Muscle layer of colon (tissue), 2 donors: ENCODE measurements at regions not wholly inside any gene's neighbourhood (a gene's known extent, or its start where the extent isn't known, plus 50 kb on each side); places are given as distances from the start of the nearest gene placed in this dataset.

Experiments
- H3K27ac ChIP-seq: one replicate; pipeline ENCODE4 v1.7.0; 2013; ENCODE audit warnings: low read depth, mild to moderate bottlenecking, low read length, moderate library complexity
- H3K27me3 ChIP-seq, 2 donors: one replicate each; pipeline ENCODE4 v1.7.0; 2013; ENCODE audit warnings: low read length in 2 of 2, mild to moderate bottlenecking in 2 of 2; ENCODE audit not compliant: insufficient read depth in 2 of 2, control insufficient read depth in 1 of 2
- H3K36me3 ChIP-seq: one replicate; pipeline ENCODE4 v1.7.0; 2013; ENCODE audit warnings: mild to moderate bottlenecking, low read length; ENCODE audit not compliant: insufficient read depth
- H3K4me1 ChIP-seq: one replicate; pipeline ENCODE4 v1.7.0; 2013; ENCODE audit warnings: mild to moderate bottlenecking, low read length; ENCODE audit not compliant: insufficient read depth
- H3K4me3 ChIP-seq, 2 donors: one replicate each; pipeline ENCODE4 v1.7.0; 2013; ENCODE audit warnings: low read length in 2 of 2, low read depth in 1 of 2, mild to moderate bottlenecking in 1 of 2, moderate library complexity in 1 of 2
- H3K9ac ChIP-seq: one replicate; pipeline ENCODE4 v1.7.0; 2013; ENCODE audit warnings: low read length
- H3K9me3 ChIP-seq: one replicate; pipeline ENCODE4 v1.7.0; 2013; ENCODE audit warnings: mild to moderate bottlenecking, low read length
- donor health status: abdominal sarcoma.
- donor health status: Adenocarcinoma of cecum.

DNA sequence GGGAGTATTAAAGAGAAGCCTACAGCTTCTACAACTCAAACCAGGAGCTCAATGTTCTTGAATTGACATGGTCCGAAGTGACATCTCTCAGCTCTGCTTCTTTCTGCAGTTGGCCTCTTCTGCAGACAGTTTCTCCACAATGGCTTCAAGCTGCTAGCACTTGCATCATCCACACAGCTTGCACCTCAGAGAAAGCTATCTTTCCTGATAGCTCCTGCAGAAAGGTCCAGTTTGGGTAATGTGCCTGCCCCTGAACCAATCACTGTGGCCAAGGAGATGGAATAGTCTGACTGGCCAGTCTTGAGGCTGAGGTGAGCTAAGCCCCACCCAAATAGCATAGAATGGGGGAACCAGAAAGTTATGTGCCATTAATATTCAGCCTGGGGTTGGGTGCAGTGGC is 95.8 kb upstream of the ABCA1 start:
- Histone ChIP-seq H3K4me3 (no peak overlapping the region), H3K36me3 (no peaks in the 10 kb centered on the region), H3K4me1 (peaks cover 11% of the 10 kb centered on the region), H3K9ac (no peak overlapping the region), H3K27me3 (no peaks in the 10 kb centered on the region), H3K27ac (no peak overlapping the region), H3K9me3 (no peaks in the 10 kb centered on the region)

- Histone ChIP-seq H3K36me3 (no peaks in the 10 kb centered on the region), H3K9ac (no peak overlapping the region), H3K27me3 (no peaks in the 10 kb centered on the region), H3K4me1 (peaks cover 11% of the 10 kb centered on the region), H3K9me3 (no peaks in the 10 kb centered on the region), H3K4me3 (no peak overlapping the region), H3K27ac (no peak overlapping the region)
These were observed 96.6 kb upstream of the ABCA1 start for GRCh38 chr9:105024529-105024928.

- H3K9me3 ChIP-seq = no peaks in the 10 kb centered on the region
- no peaks in the 10 kb centered on the region for H3K36me3 ChIP-seq
- no peak overlapping the region for H3K4me3 ChIP-seq
- H3K4me1 ChIP-seq = peaks cover 11% of the 10 kb centered on the region
- H3K9ac ChIP-seq = no peak overlapping the region
- H3K27me3 ChIP-seq = no peaks in the 10 kb centered on the region
- no peak overlapping the region for H3K27ac ChIP-seq
These were observed 98.5 kb upstream of the ABCA1 start for GRCh38 chr9:105026451-105026850.

GRCh38 chr9:105027084-105027483 is 99.1 kb upstream of the ABCA1 start:
- H3K9ac ChIP-seq = no peak overlapping the region
- no peak overlapping the region for H3K4me3 ChIP-seq
- peaks cover 11% of the 10 kb centered on the region for H3K4me1 ChIP-seq
- H3K27ac ChIP-seq = no peak overlapping the region
- no peaks in the 10 kb centered on the region for H3K36me3 ChIP-seq
- H3K27me3 ChIP-seq = no peaks in the 10 kb centered on the region
- no peaks in the 10 kb centered on the region for H3K9me3 ChIP-seq

DNA sequence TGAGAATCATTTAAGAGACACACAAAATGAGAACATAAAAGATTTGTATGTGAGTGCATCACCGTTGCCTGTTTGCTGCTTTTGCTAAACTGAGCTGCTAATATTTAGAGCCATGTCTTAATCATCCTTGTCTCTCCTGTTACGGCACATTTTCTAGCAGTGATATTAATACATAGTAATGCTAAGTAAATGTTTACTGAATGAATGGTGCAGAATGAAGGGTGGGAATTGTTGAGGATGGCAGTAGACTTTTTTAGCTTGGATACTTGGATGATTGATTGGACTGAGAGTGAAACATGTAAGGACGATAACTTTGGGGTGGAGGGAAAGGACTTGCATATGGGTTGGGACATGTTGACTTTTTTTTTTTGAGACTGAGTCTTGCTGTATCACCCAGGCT is 102.3 kb upstream of the ABCA1 start:
- no peak overlapping the region for H3K9ac ChIP-seq
- H3K9me3 ChIP-seq = no peaks in the 10 kb centered on the region
- H3K4me3 ChIP-seq = no peak overlapping the region
- peaks cover 11% of the 10 kb centered on the region for H3K4me1 ChIP-seq
- H3K36me3 ChIP-seq = no peaks in the 10 kb centered on the region
- no peak overlapping the region for H3K27ac ChIP-seq
- no peaks in the 10 kb centered on the region for H3K27me3 ChIP-seq

DNA sequence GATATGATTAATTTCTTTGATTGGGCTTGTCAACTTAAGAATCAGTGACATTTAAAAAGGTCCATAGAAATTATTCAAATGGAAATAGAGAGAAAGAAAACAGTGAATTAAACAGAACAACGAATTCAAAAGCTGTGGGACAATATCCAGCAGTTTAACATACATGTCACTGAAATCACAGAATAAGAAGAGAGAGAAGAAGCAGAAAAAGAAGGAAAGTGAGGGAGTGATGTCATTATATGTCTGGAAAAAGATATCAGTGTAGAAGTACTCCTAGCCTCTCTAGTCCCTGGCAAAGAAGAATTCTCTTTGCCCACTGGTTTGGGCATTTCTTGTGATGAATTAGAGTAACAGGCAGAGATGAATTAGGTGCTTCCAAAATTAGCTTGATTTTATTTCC is 109.2 kb upstream of the ABCA1 start:
- Histone ChIP-seq H3K4me3 (no peak overlapping the region), H3K27me3 (no peaks in the 10 kb centered on the region), H3K9ac (no peak overlapping the region), H3K27ac (no peak overlapping the region), H3K36me3 (no peaks in the 10 kb centered on the region), H3K4me1 (no peaks in the 10 kb centered on the region), H3K9me3 (no peaks in the 10 kb centered on the region)

- Histone ChIP-seq H3K27ac (no peak overlapping the region), H3K36me3 (no peaks in the 10 kb centered on the region), H3K9me3 (no peaks in the 10 kb centered on the region), H3K4me1 (no peaks in the 10 kb centered on the region), H3K9ac (no peak overlapping the region), H3K4me3 (no peak overlapping the region), H3K27me3 (no peaks in the 10 kb centered on the region)
These were observed 110.1 kb upstream of the ABCA1 start for GRCh38 chr9:105038051-105038450.

DNA sequence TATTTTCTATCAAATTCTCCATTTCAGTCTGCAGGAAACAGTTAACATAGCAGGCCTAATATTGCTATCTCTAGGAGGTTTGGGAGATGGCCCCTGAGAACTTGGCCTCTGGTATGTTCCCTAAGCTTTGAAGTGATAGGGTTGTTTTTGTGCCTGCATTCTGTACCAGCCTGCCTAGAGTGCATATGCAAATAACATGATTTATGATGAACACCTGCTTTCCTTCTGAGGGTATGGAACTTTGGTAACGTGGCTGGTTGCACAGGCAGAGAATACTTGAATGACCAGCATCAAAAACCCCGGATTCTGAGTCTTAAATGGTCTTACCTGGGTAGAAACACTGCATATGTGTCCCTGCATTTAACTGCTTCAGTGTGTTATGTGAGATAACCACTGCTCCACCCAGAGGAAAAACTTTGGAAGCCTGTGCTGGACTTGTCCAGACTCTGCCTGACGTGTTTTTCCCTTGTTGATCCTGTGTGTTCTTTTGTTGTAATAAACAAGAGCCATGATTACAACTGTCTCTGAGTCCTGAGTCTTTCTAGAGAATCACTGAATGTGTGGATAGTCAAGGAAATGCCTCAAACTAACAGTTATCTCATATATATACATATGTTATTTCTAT is 111.3 kb upstream of the ABCA1 start:
- no peaks in the 10 kb centered on the region for H3K9me3 ChIP-seq
- H3K36me3 ChIP-seq = no peaks in the 10 kb centered on the region
- H3K9ac ChIP-seq = no peak overlapping the region
- H3K4me3 ChIP-seq = no peak overlapping the region
- no peaks in the 10 kb centered on the region for H3K27me3 ChIP-seq
- no peaks in the 10 kb centered on the region for H3K4me1 ChIP-seq
- no peak overlapping the region for H3K27ac ChIP-seq

DNA sequence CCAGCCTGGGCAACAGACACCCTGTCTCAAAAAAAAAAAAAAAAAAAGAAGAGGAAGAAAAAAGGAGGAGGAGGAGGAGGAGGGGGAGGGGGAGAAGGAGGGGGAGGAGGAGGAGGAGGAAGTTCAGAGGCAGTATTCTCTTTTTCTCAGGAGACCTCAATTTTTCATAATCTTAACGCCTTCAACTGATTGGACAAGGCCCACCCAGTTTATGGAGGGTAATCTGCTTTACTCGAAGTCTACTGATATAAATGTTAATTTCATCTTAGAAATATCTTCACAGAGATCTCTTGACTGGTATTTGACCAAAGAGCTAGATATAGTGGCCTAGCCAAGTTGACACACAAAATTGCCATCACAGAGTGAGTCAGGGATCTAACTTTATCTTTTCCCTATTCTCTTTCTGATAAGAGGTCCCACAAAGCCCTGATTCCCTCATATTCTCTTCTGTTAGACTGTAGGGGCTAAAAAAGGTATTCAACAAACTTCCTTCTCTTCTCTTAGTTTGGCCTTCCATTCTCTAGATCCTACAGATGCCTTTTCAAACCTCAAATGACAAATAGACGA is 115.5 kb upstream of the ABCA1 start:
- Histone ChIP-seq H3K27ac (no peak overlapping the region), H3K9me3 (no peaks in the 10 kb centered on the region), H3K27me3 (no peaks in the 10 kb centered on the region), H3K4me1 (no peaks in the 10 kb centered on the region), H3K4me3 (no peak overlapping the region), H3K36me3 (no peaks in the 10 kb centered on the region), H3K9ac (no peak overlapping the region)

GRCh38 chr9:105044518-105044917 is 116.6 kb upstream of the ABCA1 start:
- no peak overlapping the region for H3K27ac ChIP-seq
- H3K27me3 ChIP-seq = no peaks in the 10 kb centered on the region

GRCh38 chr9:105046907-105047741 is 119.2 kb upstream of the ABCA1 start:
- Histone ChIP-seq H3K4me3 (no peak overlapping the region), H3K27ac (no peak overlapping the region), H3K9me3 (no peaks in the 10 kb centered on the region), H3K9ac (no peak overlapping the region), H3K36me3 (no peaks in the 10 kb centered on the region), H3K4me1 (no peaks in the 10 kb centered on the region), H3K27me3 (no peaks in the 10 kb centered on the region)

More at GRCh38 chr9:105044518-105044917, 116.6 kb upstream of the ABCA1 start:
- Histone ChIP-seq H3K4me3 (no peak overlapping the region), H3K9me3 (no peaks in the 10 kb centered on the region), H3K9ac (no peak overlapping the region), H3K4me1 (no peaks in the 10 kb centered on the region), H3K36me3 (no peaks in the 10 kb centered on the region)

- Histone ChIP-seq H3K36me3 (no peaks in the 10 kb centered on the region), H3K4me3 (no peak overlapping the region), H3K4me1 (no peaks in the 10 kb centered on the region), H3K9ac (no peak overlapping the region), H3K27ac (no peak overlapping the region), H3K9me3 (no peaks in the 10 kb centered on the region), H3K27me3 (no peaks in the 10 kb centered on the region)
These were observed 119.7 kb upstream of the ABCA1 start for GRCh38 chr9:105047742-105048041.
